Keratinocyte (primary cell): ENCODE measurements at regions not wholly inside any gene's neighbourhood (a gene's known extent, or its start where the extent isn't known, plus 50 kb on each side); places are given as distances from the start of the nearest gene placed in this dataset.

ENCODE experiments used
- EZH2 ChIP-seq: IDR thresholded peaks from one replicate; pipeline ENCODE4 v1.6.1; 2012; ENCODE audit warnings: inconsistent platforms, mild to moderate bottlenecking, low read length, moderate library complexity
- TF ChIP-seq, protein P1 (sequence below), 3 experiments: IDR thresholded peaks in 1 of 3; conservative IDR thresholded peaks in 1 of 3; optimal IDR thresholded peaks in 1 of 3; 2 replicates in 2 of 3; 3 replicates in 1 of 3; pipeline versions ENCODE3 to v1.5.1; 2011; ENCODE audit warnings: low read length in 3 of 3, mild to moderate bottlenecking in 3 of 3, moderate library complexity in 2 of 3, control low read depth in 1 of 3, inconsistent platforms in 1 of 3; ENCODE audit not compliant: insufficient read depth in 2 of 3; ENCODE audit errors: extremely low read depth in 1 of 3

DNA sequence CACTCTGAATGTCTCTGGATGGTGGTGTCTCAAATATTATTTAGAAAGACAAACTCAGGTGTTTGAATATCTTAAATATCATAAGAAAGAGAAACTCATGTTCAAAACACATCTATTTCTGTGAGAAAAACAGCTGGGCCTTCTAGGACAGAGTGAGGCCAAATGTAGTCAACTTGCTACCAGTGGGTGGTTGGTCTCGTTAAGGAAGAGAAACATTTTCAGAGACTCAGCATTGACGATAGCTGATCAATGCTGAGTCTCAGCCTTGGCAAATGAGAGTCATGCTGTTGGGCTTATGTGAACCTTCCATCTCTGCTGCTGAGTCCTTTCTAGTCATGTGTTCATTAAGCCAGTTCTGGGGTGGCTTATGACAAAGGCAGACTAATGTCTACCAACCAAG is 418.0 kb downstream of the CETN3 start:
- TF ChIP-seq, protein P1, sequence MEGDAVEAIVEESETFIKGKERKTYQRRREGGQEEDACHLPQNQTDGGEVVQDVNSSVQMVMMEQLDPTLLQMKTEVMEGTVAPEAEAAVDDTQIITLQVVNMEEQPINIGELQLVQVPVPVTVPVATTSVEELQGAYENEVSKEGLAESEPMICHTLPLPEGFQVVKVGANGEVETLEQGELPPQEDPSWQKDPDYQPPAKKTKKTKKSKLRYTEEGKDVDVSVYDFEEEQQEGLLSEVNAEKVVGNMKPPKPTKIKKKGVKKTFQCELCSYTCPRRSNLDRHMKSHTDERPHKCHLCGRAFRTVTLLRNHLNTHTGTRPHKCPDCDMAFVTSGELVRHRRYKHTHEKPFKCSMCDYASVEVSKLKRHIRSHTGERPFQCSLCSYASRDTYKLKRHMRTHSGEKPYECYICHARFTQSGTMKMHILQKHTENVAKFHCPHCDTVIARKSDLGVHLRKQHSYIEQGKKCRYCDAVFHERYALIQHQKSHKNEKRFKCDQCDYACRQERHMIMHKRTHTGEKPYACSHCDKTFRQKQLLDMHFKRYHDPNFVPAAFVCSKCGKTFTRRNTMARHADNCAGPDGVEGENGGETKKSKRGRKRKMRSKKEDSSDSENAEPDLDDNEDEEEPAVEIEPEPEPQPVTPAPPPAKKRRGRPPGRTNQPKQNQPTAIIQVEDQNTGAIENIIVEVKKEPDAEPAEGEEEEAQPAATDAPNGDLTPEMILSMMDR (optimal IDR thresholded peaks at IDR 0.05 in 1 of 3, IDR thresholded peaks at IDR 0.05 in 1 of 3, conservative IDR thresholded peaks at IDR 0.05 in 1 of 3; ENCODE audit: extremely low read depth in 1 of 3, insufficient read depth in 2 of 3, low read length in 3 of 3), result no peak
- no peak for TF ChIP-seq EZH2
